ENCODE measurements at regions not wholly inside any gene's neighbourhood (a gene's known extent, or its start where the extent isn't known, plus 50 kb on each side); places are given as distances from the start of the nearest gene placed in this dataset.

GRCh38 chr3:72678867-72679266, 169.4 kb downstream of the SHQ1 start:
- TF ChIP-seq CTCF (IDR thresholded peaks at IDR 0.05), result no peak
- no peak for FAIRE-seq
- WGBS, 2 donors, result 83 to 93% methylated on average over 6 of the region's 6 CpGs

GRCh38 chr3:72678380-72678779, 169.9 kb downstream of the SHQ1 start:
- ATAC-seq (no peak), FAIRE-seq (no peak), DNase-seq (no peak)
- no peaks in the 10 kb centered on the region for H3K4me1 ChIP-seq
- no peak for TF ChIP-seq CTCF (IDR thresholded peaks at IDR 0.05)
- H3K27ac ChIP-seq, result no peak overlapping the region
- H3K4me3 ChIP-seq, result no peak overlapping the region
- no peaks in the 10 kb centered on the region for H3K27me3 ChIP-seq
- no peaks in the 10 kb centered on the region for H3K36me3 ChIP-seq
- H3K9me3 ChIP-seq, result no peaks in the 10 kb centered on the region
- whole genome bisulfite sequencing, 2 donors, result 84 to 87% methylated on average over 3 of the region's 3 CpGs
- intact Hi-C loops (cut with DNase I), result no loop called here

More at GRCh38 chr3:72678867-72679266, 169.4 kb downstream of the SHQ1 start:
- no peaks in the 10 kb centered on the region for H3K36me3 ChIP-seq
- H3K4me1 ChIP-seq, result no peaks in the 10 kb centered on the region
- H3K4me3 ChIP-seq, result no peak overlapping the region
- no peak overlapping the region for H3K27ac ChIP-seq
- no peaks in the 10 kb centered on the region for H3K9me3 ChIP-seq
- ATAC-seq (peak in 1 of 4 donors; percentile 40), DNase-seq (no peak)
- no peaks in the 10 kb centered on the region for H3K27me3 ChIP-seq
- intact Hi-C loops (cut with DNase I), result no loop called here

- no peaks in the 10 kb centered on the region for H3K27me3 ChIP-seq
- FAIRE-seq (no peak), ATAC-seq (no peak), DNase-seq (no peak)
- no peak overlapping the region for H3K27ac ChIP-seq
- no peaks in the 10 kb centered on the region for H3K36me3 ChIP-seq
- no peaks in the 10 kb centered on the region for H3K4me1 ChIP-seq
- WGBS, 2 donors, result 76 to 81% methylated on average over 1 of the region's 1 CpG
- no peak for TF ChIP-seq CTCF (IDR thresholded peaks at IDR 0.05)
- H3K9me3 ChIP-seq, result no peaks in the 10 kb centered on the region
- H3K4me3 ChIP-seq, result no peak overlapping the region
- intact Hi-C loops (cut with DNase I), result no loop called here
Observed at GRCh38 chr3:72675243-72675642, 173.0 kb downstream of the SHQ1 start.

- no peaks in the 10 kb centered on the region for H3K4me1 ChIP-seq
- intact Hi-C loops (cut with DNase I), result no loop called here
- no peak for FAIRE-seq
- ATAC-seq, result no peak
- no peaks in the 10 kb centered on the region for H3K27me3 ChIP-seq
- no peak overlapping the region for H3K4me3 ChIP-seq
- H3K36me3 ChIP-seq, result no peaks in the 10 kb centered on the region
- H3K9me3 ChIP-seq, result no peaks in the 10 kb centered on the region
- DNase-seq, result no peak
- 74 to 86% methylated on average over 7 of the region's 7 CpGs for WGBS, 2 donors
- H3K27ac ChIP-seq, result no peak overlapping the region
- no peak for TF ChIP-seq CTCF (IDR thresholded peaks at IDR 0.05)
Observed at GRCh38 chr3:72673011-72673771, 175.1 kb downstream of the SHQ1 start.

GRCh38 chr3:72669224-72669623, 179.0 kb downstream of the SHQ1 start:
- H3K4me1 ChIP-seq, result no peaks in the 10 kb centered on the region
- FAIRE-seq (no peak), ATAC-seq (no peak), DNase-seq (no peak)
- no peaks in the 10 kb centered on the region for H3K9me3 ChIP-seq
- no peak overlapping the region for H3K27ac ChIP-seq
- WGBS, 2 donors, result 76 to 90% methylated on average over 2 of the region's 2 CpGs
- intact Hi-C loops (cut with DNase I), result no loop called here
- TF ChIP-seq CTCF (IDR thresholded peaks at IDR 0.05), result no peak
- H3K27me3 ChIP-seq, result no peaks in the 10 kb centered on the region
- no peak overlapping the region for H3K4me3 ChIP-seq
- no peaks in the 10 kb centered on the region for H3K36me3 ChIP-seq
